Keratinocyte (primary cell): ENCODE measurements at regions not wholly inside any gene's neighbourhood (a gene's known extent, or its start where the extent isn't known, plus 50 kb on each side); places are given as distances from the start of the nearest gene placed in this dataset.

Source experiments
- CTCF ChIP-seq, 3 experiments: IDR thresholded peaks in 1 of 3; conservative IDR thresholded peaks in 1 of 3; optimal IDR thresholded peaks in 1 of 3; 2 replicates in 2 of 3; 3 replicates in 1 of 3; pipeline versions ENCODE3 to v1.5.1; 2011; ENCODE audit warnings: low read length in 3 of 3, mild to moderate bottlenecking in 3 of 3, moderate library complexity in 2 of 3, control low read depth in 1 of 3, inconsistent platforms in 1 of 3; ENCODE audit not compliant: insufficient read depth in 2 of 3; ENCODE audit errors: extremely low read depth in 1 of 3
- EZH2 ChIP-seq: IDR thresholded peaks from one replicate; pipeline ENCODE4 v1.6.1; 2012; ENCODE audit warnings: inconsistent platforms, mild to moderate bottlenecking, low read length, moderate library complexity

- TF ChIP-seq CTCF (optimal IDR thresholded peaks at IDR 0.05 in 1 of 3, IDR thresholded peaks at IDR 0.05 in 1 of 3, conservative IDR thresholded peaks at IDR 0.05 in 1 of 3; ENCODE audit: extremely low read depth in 1 of 3, insufficient read depth in 2 of 3, low read length in 3 of 3) (no peak), EZH2 (no peak)
Measured at GRCh38 chr2:176795823-176796222, 416.8 kb upstream of the HNRNPA3 start.
